ENCODE measurements at regions not wholly inside any gene's neighbourhood (a gene's known extent, or its start where the extent isn't known, plus 50 kb on each side); places are given as distances from the start of the nearest gene placed in this dataset.

DNA sequence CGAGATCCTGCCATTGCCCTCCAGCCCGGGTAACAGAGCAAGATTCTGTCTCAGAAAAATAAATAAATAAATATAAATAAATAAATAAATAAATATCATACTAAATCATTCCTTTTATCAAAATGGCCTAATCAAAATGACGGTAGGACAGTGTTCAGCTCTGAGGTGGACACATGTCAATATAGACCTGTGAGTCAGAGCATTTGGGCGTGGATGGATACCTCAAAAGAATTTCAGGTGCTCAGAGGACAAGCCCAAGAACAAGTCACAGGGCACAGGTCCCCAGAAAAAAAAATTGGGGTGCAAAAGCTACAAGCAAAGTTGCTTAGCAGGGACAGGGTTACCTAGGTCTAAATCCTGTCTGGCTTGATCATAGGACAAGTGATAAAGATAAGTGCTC is 204.7 kb upstream of the HS3ST1 start:
- ATAC-seq, result no peak
- intact Hi-C loops (cut with micrococcal nuclease; ENCODE audit: unreplicated experiment), result no loop called here
- BruUV-seq (replicated peaks), result no TSS peak
- in situ Hi-C loops (cut with HindIII; ENCODE audit: extremely low pct_ligation_motif_present, low pct_unique_long_range_greater_than_20kb), result no loop called here
- Histone ChIP-seq H4K20me1 (ENCODE audit: insufficient read depth, low read length) (no peaks in the 10 kb centered on the region), H3K9me3 (ENCODE audit: low read length) (peaks cover 85% of the 10 kb centered on the region), H3K36me3 (replicated peaks in 1 of 2; ENCODE audit: control insufficient read depth in 1 of 2, insufficient read depth in 2 of 2, low read length in 2 of 2) (no peaks in the 10 kb centered on the region), H3K4me2 (ENCODE audit: low read depth, low read length) (no peak overlapping the region), H2AFZ (ENCODE audit: low read length) (no peak overlapping the region), H3K27ac (ENCODE audit: extremely low read length, insufficient read depth, low read length) (no peak overlapping the region), H3K79me2 (ENCODE audit: insufficient read depth, low read length) (no peaks in the 10 kb centered on the region), H3K4me3 (replicated peaks in 1 of 3; ENCODE audit: insufficient read depth in 1 of 3, low read depth in 2 of 3, low read length in 3 of 3) (no peak overlapping the region), H3K4me1 (ENCODE audit: insufficient read depth, low read length) (no peaks in the 10 kb centered on the region), H3K9ac (ENCODE audit: insufficient read depth, low read depth, low read length) (no peak overlapping the region), H3K27me3 (ENCODE audit: control insufficient read depth in 1 of 2, insufficient read depth in 2 of 2, low read length in 2 of 2) (no peaks in the 10 kb centered on the region)
- FAIRE-seq, result no peak
- CTCF ChIA-PET (ENCODE audit: low intra/inter-chr PET ratio, low total read pairs), result no interaction called here
- TF ChIP-seq SMAD3 (CRISPR knock-in tag; IDR thresholded peaks at IDR 0.05) (no peak), ZFP36L2 (CRISPR knock-in tag; IDR thresholded peaks at IDR 0.05) (no peak), ZNF232 (CRISPR knock-in tag; IDR thresholded peaks at IDR 0.05; ENCODE audit: borderline replicate concordance) (no peak), SP4 (CRISPR knock-in tag; IDR thresholded peaks at IDR 0.05) (no peak), ZNF33A (CRISPR knock-in tag; IDR thresholded peaks at IDR 0.05; ENCODE audit: borderline replicate concordance) (no peak)
- POLR2A ChIA-PET, result no interaction called here
- DNase-seq (ENCODE audit: low spot score), result no peak
- WGBS (ENCODE audit: low lambda C conversion rate), result under 1% methylated on average over 4 of the region's 4 CpGs

DNA sequence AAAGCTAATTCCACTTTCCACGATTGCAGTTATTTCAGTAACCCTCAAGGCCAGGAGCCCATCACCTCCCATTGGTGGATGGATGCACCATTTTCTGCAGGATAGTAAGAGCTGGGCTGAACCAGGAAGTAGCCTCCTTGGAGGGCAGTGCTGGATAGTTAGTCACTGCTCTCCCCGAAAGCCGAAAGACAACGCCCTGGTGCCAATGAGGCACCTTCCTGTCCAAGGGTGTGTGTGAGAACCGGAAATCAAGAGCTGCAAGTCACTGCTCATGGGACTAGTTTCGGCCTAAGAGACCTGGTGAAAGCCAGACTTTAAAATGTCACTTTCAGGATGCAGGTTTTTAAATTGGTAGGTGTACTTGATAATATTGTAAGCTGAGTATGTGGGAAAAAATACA is 203.8 kb upstream of the HS3ST1 start:
- FAIRE-seq (no peak), DNase-seq (ENCODE audit: low spot score) (no peak), ATAC-seq (no peak)
- BruUV-seq (replicated peaks), result no TSS peak
- Histone ChIP-seq H4K20me1 (ENCODE audit: insufficient read depth, low read length) (no peaks in the 10 kb centered on the region), H3K9me3 (ENCODE audit: low read length) (peaks cover 85% of the 10 kb centered on the region), H3K27ac (ENCODE audit: extremely low read length, insufficient read depth, low read length) (no peak overlapping the region), H3K79me2 (ENCODE audit: insufficient read depth, low read length) (no peaks in the 10 kb centered on the region), H3K9ac (ENCODE audit: insufficient read depth, low read depth, low read length) (no peak overlapping the region), H3K27me3 (ENCODE audit: control insufficient read depth in 1 of 2, insufficient read depth in 2 of 2, low read length in 2 of 2) (no peaks in the 10 kb centered on the region), H2AFZ (ENCODE audit: low read length) (no peak overlapping the region), H3K4me3 (replicated peaks in 1 of 3; ENCODE audit: insufficient read depth in 1 of 3, low read depth in 2 of 3, low read length in 3 of 3) (no peak overlapping the region), H3K36me3 (replicated peaks in 1 of 2; ENCODE audit: control insufficient read depth in 1 of 2, insufficient read depth in 2 of 2, low read length in 2 of 2) (no peaks in the 10 kb centered on the region), H3K4me2 (ENCODE audit: low read depth, low read length) (no peak overlapping the region), H3K4me1 (ENCODE audit: insufficient read depth, low read length) (no peaks in the 10 kb centered on the region)
- in situ Hi-C loops (cut with HindIII; ENCODE audit: extremely low pct_ligation_motif_present, low pct_unique_long_range_greater_than_20kb) (no loop called here), intact Hi-C loops (cut with micrococcal nuclease; ENCODE audit: unreplicated experiment) (no loop called here)
- TF ChIP-seq, protein P1, sequence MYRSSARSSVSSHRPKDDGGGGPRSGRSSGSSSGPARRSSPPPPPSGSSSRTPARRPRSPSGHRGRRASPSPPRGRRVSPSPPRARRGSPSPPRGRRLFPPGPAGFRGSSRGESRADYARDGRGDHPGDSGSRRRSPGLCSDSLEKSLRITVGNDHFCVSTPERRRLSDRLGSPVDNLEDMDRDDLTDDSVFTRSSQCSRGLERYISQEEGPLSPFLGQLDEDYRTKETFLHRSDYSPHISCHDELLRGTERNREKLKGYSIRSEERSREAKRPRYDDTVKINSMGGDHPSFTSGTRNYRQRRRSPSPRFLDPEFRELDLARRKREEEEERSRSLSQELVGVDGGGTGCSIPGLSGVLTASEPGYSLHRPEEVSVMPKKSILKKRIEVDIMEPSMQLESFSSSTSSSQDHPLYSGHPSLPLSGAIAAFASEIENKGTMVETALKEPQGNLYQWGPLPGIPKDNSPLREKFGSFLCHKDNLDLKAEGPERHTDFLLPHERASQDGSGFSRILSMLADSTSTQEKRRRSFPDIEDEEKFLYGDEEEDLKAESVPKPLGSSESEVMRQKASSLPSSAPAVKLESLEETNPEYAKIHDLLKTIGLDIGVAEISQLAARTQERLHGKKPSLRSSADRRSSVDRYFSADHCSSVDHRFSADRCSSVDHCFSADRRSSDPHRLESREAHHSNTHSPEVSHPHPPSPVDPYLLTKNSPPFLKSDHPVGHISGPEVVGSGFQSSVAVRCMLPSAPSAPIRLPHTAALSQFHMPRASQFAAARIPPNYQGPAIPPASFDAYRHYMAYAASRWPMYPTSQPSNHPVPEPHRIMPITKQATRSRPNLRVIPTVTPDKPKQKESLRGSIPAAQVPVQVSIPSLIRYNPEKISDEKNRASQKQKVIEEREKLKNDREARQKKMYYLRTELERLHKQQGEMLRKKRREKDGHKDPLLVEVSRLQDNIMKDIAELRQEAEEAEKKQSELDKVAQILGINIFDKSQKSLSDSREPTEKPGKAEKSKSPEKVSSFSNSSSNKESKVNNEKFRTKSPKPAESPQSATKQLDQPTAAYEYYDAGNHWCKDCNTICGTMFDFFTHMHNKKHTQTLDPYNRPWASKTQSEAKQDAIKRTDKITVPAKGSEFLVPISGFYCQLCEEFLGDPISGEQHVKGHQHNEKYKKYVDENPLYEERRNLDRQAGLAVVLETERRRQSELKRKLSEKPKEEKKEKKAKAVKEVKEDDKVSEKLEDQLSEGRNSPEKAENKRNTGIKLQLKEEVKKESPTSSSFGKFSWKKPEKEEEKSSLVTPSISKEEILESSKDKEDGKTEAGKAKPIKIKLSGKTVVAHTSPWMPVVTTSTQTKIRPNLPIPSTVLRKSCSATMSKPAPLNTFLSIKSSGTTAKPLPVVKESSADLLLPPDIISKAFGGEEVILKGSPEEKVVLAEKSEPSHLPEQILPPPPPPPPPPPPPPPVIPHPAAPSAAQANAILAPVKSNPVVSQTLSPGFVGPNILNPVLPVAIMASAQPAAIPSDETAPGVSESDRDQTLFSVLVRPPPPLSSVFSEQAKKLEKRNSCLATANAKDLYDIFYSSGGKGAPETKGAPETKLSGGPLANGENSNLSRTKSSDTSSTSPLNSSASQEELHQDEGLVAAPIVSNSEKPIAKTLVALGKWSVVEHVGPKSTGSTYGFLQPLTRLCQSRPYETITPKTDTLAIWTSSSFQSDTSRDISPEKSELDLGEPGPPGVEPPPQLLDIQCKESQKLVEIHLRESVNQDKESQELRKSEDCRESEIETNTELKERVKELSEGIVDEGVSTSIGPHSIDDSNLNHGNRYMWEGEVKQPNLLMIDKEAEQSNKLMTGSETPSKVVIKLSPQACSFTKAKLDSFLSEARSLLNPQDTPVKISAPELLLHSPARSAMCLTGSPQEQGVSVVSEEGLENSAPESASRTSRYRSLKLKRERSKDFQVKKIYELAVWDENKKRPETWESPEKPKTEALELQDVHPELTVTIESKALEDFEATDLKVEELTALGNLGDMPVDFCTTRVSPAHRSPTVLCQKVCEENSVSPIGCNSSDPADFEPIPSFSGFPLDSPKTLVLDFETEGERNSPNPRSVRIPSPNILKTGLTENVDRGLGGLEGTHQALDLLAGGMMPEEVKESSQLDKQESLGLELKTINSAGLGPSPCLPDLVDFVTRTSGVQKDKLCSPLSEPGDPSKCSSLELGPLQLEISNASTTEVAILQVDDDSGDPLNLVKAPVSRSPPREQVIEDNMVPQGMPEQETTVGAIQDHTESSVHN (CRISPR knock-in tag; IDR thresholded peaks at IDR 0.05), result no peak
- no peak for TF ChIP-seq ZBTB1 (CRISPR knock-in tag; IDR thresholded peaks at IDR 0.05; ENCODE audit: borderline replicate concordance)
- 16% methylated on average over 6 of the region's 6 CpGs for WGBS (ENCODE audit: low lambda C conversion rate)
- ChIA-PET POLR2A (no interaction called here), CTCF (ENCODE audit: low intra/inter-chr PET ratio, low total read pairs) (no interaction called here)

Data from HepG2 (cell line).